HUES48 (cell line): ENCODE measurements at regions not wholly inside any gene's neighbourhood (a gene's known extent, or its start where the extent isn't known, plus 50 kb on each side); places are given as distances from the start of the nearest gene placed in this dataset.
"Not testable (repeated sequence)": the region's sequence is repeated elsewhere in the genome, so short reads cannot be mapped to it uniquely, and the experiment has no call there.

Experiments used
- H3K27ac ChIP-seq: one replicate; pipeline ENCODE4 v1.7.0; 2013; ENCODE audit warnings: low read depth, low read length, inconsistent platforms
- H3K27me3 ChIP-seq: 2 replicates; pipeline ENCODE4 v1.6.1; 2013; ENCODE audit warnings: mild to moderate bottlenecking, low read length; ENCODE audit not compliant: control insufficient read depth, insufficient read depth
- H3K36me3 ChIP-seq: 2 replicates; pipeline ENCODE4 v1.6.1; 2013; ENCODE audit warnings: low read length; ENCODE audit not compliant: control insufficient read depth, insufficient read depth
- H3K4me1 ChIP-seq: 2 replicates; pipeline ENCODE4 v1.6.1; 2013; ENCODE audit warnings: mild to moderate bottlenecking, low read length; ENCODE audit not compliant: control insufficient read depth, insufficient read depth
- H3K4me3 ChIP-seq: 2 replicates; pipeline ENCODE4 v1.5.1; 2013; ENCODE audit warnings: mild to moderate bottlenecking, low read depth, low read length
- H3K9ac ChIP-seq: 2 replicates; pipeline ENCODE4 v1.6.1; 2013; ENCODE audit warnings: mild to moderate bottlenecking, low read depth, low read length, moderate library complexity
- H3K9me3 ChIP-seq: 2 replicates; pipeline ENCODE4 v1.6.1; 2013; ENCODE audit warnings: low read length; ENCODE audit not compliant: control insufficient read depth, insufficient read depth

- H3K36me3 ChIP-seq, H3K4me3 ChIP-seq, H3K27ac ChIP-seq, H3K9ac ChIP-seq, H3K9me3 ChIP-seq, H3K4me1 ChIP-seq, H3K27me3 ChIP-seq: not testable (repeated sequence)
These were observed 72.3 kb upstream of the SAMD11 start for GRCh38 chr1:851398-851797.

DNA sequence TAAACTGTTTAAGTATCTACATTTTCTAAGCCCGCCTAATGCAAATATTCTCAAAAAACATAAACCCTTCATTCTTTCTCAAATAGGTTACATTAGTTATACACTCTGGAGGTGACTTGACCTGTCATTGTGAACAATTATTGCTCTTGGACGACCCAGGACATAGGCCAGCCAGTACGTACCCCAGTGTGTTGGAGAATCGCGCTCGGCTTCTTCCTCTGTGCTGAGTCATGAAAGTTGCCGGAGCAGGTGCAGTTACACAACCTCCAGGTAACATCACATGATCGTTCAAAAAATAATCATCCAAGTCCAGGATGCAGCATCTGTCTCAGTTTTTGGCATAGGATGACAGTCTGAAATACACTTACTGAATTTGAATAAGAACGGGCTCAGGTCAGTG is 71.9 kb upstream of the SAMD11 start:
- H3K27me3 ChIP-seq, H3K27ac ChIP-seq, H3K9me3 ChIP-seq, H3K4me1 ChIP-seq, H3K36me3 ChIP-seq, H3K9ac ChIP-seq, H3K4me3 ChIP-seq: not testable (repeated sequence)

DNA sequence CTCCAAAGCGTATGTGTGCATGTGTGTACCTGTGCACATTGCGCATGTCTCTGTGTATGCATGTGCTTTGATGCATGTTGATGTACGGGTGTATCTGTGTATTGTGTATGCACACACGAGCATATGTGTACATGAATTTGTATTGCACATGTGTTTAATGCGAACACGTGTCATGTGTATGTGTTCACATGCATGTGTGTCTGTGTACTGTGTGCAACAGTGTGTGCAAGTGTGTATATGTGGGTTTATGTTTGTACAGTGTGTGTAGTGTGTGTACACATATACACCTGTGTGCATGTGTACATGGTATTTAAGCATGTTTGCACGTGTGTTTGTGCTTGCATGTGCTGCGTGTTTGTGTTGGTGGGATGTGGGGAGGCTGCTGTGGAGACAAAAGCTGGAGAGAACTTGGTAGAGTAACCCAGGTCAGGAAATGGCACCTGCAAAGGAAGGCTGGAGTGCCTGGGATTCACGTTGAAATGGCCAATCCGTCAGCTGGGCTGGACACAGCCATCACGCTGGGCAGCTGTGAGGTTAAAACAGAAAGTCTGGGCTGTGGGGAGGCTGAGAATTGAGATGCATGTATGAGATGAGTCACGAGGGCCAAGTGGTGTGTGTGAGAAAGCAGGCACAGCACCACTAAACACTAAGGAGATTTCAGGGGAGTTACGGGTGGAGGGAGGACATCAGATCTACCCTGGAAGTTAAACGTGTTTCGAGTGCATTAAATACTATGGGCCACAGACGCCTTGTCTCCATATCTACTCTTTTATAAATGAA is 68.3 kb upstream of the SAMD11 start:
- H3K9me3 ChIP-seq, H3K27me3 ChIP-seq, H3K27ac ChIP-seq, H3K9ac ChIP-seq, H3K4me3 ChIP-seq, H3K36me3 ChIP-seq, H3K4me1 ChIP-seq: not testable (repeated sequence)

- H3K9me3 ChIP-seq, H3K36me3 ChIP-seq, H3K27me3 ChIP-seq, H3K4me3 ChIP-seq, H3K9ac ChIP-seq, H3K27ac ChIP-seq, H3K4me1 ChIP-seq: not testable (repeated sequence)
These were observed 67.1 kb upstream of the SAMD11 start for GRCh38 chr1:856541-857057.

GRCh38 chr1:857926-858648 is 65.6 kb upstream of the SAMD11 start:
- not testable (repeated sequence) for H3K4me3 ChIP-seq, H3K27ac ChIP-seq, H3K9me3 ChIP-seq, H3K27me3 ChIP-seq, H3K9ac ChIP-seq, H3K4me1 ChIP-seq, H3K36me3 ChIP-seq

DNA sequence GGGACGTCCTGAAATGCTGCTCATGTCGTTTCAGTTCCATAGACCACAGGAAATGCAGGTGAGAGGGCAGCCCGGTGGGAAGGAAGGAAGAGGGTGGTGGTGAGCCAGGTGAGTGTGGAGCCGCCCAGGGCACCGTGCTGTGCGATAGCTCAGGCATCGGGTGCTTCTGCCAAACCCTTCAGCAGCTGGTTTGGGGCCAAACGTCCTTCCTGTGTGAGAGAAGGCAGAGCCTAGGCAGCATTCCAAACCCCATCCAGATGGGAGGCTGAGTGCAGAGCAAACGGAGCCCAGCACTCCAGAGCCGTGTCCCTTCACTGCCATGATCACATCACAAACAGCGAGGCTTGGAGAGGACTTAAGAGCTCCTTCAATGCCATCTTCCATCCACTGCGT is 65.1 kb upstream of the SAMD11 start:
- H3K4me3 ChIP-seq, H3K27ac ChIP-seq, H3K36me3 ChIP-seq, H3K4me1 ChIP-seq, H3K27me3 ChIP-seq, H3K9ac ChIP-seq, H3K9me3 ChIP-seq: not testable (repeated sequence)

GRCh38 chr1:860941-861340 is 62.8 kb upstream of the SAMD11 start:
- not testable (repeated sequence) for H3K9ac ChIP-seq, H3K4me3 ChIP-seq, H3K36me3 ChIP-seq, H3K27me3 ChIP-seq, H3K27ac ChIP-seq, H3K4me1 ChIP-seq, H3K9me3 ChIP-seq

DNA sequence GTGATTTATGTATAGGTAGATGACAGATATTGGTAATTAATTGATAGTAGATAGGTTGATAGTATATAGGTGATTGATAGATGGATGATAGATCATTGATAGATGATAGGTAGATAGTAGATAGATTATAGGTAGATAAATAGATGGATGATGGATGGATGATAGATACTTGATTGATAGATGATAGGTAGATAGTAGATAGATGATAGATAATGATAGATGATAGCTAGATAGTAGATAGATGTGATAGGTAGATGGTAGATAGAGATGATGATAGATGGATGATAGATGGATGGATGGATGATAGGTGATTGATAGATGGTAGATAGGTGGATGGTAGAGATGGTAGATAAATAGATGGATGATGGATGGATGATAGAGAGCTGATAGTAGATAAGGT is 62.0 kb upstream of the SAMD11 start:
- Histone ChIP-seq H3K9ac (no peak overlapping the region), H3K27ac (no peak overlapping the region), H3K36me3 (no peaks in the 10 kb centered on the region), H3K27me3 (peaks cover 5% of the 10 kb centered on the region), H3K4me3 (no peak overlapping the region), H3K4me1 (no peaks in the 10 kb centered on the region), H3K9me3 (no peaks in the 10 kb centered on the region)

DNA sequence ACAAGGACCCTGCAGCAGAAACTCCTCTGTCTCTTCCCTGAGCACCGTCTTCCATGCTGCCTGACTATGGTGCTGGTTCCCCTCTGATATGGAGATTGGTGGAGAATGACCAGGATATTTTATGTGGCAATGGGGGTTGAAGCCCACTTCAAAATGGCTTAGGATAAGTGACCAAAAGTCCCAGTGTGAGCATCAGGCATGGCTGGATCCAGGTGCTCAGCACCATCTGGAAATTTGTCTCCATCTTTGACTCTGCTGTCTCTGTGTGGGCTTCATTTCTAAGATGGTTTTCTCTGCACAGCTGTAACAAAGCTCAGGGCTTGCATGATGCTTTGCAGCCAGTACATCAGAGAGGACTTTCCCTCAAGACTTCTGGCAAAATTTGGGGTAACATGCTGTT is 61.1 kb upstream of the SAMD11 start:
- H3K9me3 ChIP-seq, H3K4me3 ChIP-seq, H3K4me1 ChIP-seq: not testable (repeated sequence)

GRCh38 chr1:865633-866032 is 58.1 kb upstream of the SAMD11 start:
- H3K9ac ChIP-seq, H3K4me3 ChIP-seq, H3K27ac ChIP-seq, H3K9me3 ChIP-seq, H3K36me3 ChIP-seq, H3K4me1 ChIP-seq: not testable (repeated sequence)
- H3K27me3 ChIP-seq = peaks cover 29% of the 10 kb centered on the region

More for the DNA sequence above, 61.1 kb upstream of the SAMD11 start:
- not testable (repeated sequence) for H3K27ac ChIP-seq, H3K27me3 ChIP-seq, H3K9ac ChIP-seq, H3K36me3 ChIP-seq

GRCh38 chr1:866095-866494 is 57.6 kb upstream of the SAMD11 start:
- Histone ChIP-seq H3K9ac (no peak overlapping the region), H3K27me3 (peaks cover 32% of the 10 kb centered on the region), H3K4me3 (no peak overlapping the region), H3K27ac (no peak overlapping the region), H3K9me3 (no peaks in the 10 kb centered on the region), H3K4me1 (no peaks in the 10 kb centered on the region), H3K36me3 (no peaks in the 10 kb centered on the region)
